Fibroblast of skin of back (primary cell): ENCODE measurements at regions not wholly inside any gene's neighbourhood (a gene's known extent, or its start where the extent isn't known, plus 50 kb on each side); places are given as distances from the start of the nearest gene placed in this dataset.
"Not testable (repeated sequence)": the region's sequence is repeated elsewhere in the genome, so short reads cannot be mapped to it uniquely, and the experiment has no call there.

Experiments used
- DNase-seq: peaks from one replicate; pipeline ENCODE4 v3.0.0-alpha.2; 2013

GRCh38 chr4:79850626-79851025, 222.4 kb downstream of the ANTXR2 start:
- DNase-seq, result no peak

GRCh38 chr4:79848329-79848728, 224.7 kb downstream of the ANTXR2 start:
- peak; percentile 41 for DNase-seq

- no peak for DNase-seq
Observed at GRCh38 chr4:79847411-79847810, 225.6 kb downstream of the ANTXR2 start.

- DNase-seq, result no peak
Observed at GRCh38 chr4:79842162-79842561, 230.9 kb downstream of the ANTXR2 start.

- no peak for DNase-seq
Observed at GRCh38 chr4:79833857-79834256, 239.2 kb downstream of the ANTXR2 start.

- no peak for DNase-seq
Observed at GRCh38 chr4:79831701-79832514, 241.1 kb downstream of the ANTXR2 start.

GRCh38 chr4:79831119-79831528, 241.9 kb downstream of the ANTXR2 start:
- DNase-seq, result no peak

GRCh38 chr4:79827283-79827682, 245.7 kb downstream of the ANTXR2 start:
- DNase-seq, result no peak

GRCh38 chr4:79823148-79823763, 249.8 kb downstream of the ANTXR2 start:
- no peak for DNase-seq

GRCh38 chr4:79820427-79820826, 252.6 kb downstream of the ANTXR2 start:
- no peak for DNase-seq

- not testable (repeated sequence) for DNase-seq
Observed at GRCh38 chr4:79807933-79808332, 265.1 kb downstream of the ANTXR2 start.

GRCh38 chr4:79798047-79798446, 275.0 kb downstream of the ANTXR2 start:
- no peak for DNase-seq

GRCh38 chr4:79796948-79797347, 276.1 kb downstream of the ANTXR2 start:
- DNase-seq, result no peak

- no peak for DNase-seq
Observed at GRCh38 chr4:79788884-79789283, 284.1 kb downstream of the ANTXR2 start.

GRCh38 chr4:79780129-79780528, 292.9 kb downstream of the ANTXR2 start:
- DNase-seq, result no peak

- DNase-seq, result no peak
Observed at GRCh38 chr4:79772510-79772909, 300.5 kb downstream of the ANTXR2 start.

GRCh38 chr4:79764120-79764519, 308.9 kb downstream of the ANTXR2 start:
- no peak for DNase-seq

GRCh38 chr4:79763486-79764075, 309.4 kb downstream of the ANTXR2 start:
- no peak for DNase-seq

- no peak for DNase-seq
Observed at GRCh38 chr4:79759793-79760192, 313.2 kb downstream of the ANTXR2 start.

- DNase-seq, result peak; percentile 34
Observed at GRCh38 chr4:79757600-79757999, 315.4 kb downstream of the ANTXR2 start.

GRCh38 chr4:79756140-79756895, 316.7 kb downstream of the ANTXR2 start:
- no peak for DNase-seq

GRCh38 chr4:79748835-79749234, 324.2 kb downstream of the ANTXR2 start:
- DNase-seq, result no peak

- DNase-seq, result no peak
Observed at GRCh38 chr4:79747252-79747651, 325.8 kb downstream of the ANTXR2 start.
